Embryonic facial prominence (tissue), 1 donor: ENCODE measurements at regions not wholly inside any gene's neighbourhood (a gene's known extent, or its start where the extent isn't known, plus 50 kb on each side); places are given as distances from the start of the nearest gene placed in this dataset.
A peak's percentile ranks its signal among the peaks of the same experiment; 100 is the strongest.
"Not testable (repeated sequence)": the region's sequence is repeated elsewhere in the genome, so short reads cannot be mapped to it uniquely, and the experiment has no call there.

ENCODE experiments used
- DNase-seq: peaks from one replicate; pipeline ENCODE4 v3.0.0-alpha.2; 2016; ENCODE audit errors: extremely low spot score

DNA sequence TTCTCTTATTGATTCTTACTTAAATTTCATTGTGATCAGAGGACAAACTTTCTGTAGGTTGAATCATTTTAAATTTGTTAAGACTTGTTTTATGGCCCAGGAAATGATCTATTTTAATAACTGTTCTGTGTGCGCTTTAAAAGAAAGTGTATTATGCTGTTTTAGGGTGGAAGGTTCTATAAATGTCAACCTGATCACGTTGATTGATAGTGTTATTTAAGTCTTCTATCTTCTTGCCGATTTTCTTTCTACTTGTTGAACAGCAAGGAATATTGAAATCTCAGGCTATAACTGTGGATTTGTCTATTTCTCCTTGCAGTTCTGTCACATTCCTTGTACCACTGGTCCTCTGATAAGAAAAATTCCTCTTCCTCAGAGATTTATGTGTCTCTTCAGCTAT is 112.7 kb downstream of the TANC2 start:
- no peak for DNase-seq

DNA sequence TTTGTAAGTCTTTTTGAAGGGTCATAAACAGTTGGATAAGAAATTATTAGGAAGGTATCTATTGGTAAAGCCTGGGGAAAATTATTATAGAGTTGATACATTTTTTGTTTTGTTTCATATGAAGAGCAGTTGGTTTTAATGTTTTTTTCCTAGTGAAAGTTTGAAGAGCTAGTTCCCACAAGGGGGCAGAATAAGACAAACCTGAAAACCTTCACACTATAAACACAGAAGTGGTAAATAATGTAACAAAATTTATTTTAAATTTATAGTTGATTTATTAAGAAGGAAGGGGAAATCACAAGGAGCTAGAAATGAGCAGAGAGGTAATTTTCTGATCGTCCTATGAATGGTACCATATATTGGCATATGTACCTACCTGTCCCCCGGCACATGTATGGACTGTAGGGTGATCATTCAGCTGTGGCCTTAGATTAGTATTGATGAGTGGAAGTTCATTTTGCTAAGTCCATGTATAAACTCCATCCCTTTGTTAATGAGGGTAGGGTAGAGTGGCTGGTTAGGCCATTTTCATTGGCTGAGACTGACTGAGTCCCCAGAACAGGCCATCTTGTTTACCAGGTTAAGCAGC is 116.3 kb downstream of the TANC2 start:
- no peak for DNase-seq

- no peak for DNase-seq
These were observed 116.9 kb downstream of the TANC2 start for GRCh38 chr17:63082952-63083351.

DNA sequence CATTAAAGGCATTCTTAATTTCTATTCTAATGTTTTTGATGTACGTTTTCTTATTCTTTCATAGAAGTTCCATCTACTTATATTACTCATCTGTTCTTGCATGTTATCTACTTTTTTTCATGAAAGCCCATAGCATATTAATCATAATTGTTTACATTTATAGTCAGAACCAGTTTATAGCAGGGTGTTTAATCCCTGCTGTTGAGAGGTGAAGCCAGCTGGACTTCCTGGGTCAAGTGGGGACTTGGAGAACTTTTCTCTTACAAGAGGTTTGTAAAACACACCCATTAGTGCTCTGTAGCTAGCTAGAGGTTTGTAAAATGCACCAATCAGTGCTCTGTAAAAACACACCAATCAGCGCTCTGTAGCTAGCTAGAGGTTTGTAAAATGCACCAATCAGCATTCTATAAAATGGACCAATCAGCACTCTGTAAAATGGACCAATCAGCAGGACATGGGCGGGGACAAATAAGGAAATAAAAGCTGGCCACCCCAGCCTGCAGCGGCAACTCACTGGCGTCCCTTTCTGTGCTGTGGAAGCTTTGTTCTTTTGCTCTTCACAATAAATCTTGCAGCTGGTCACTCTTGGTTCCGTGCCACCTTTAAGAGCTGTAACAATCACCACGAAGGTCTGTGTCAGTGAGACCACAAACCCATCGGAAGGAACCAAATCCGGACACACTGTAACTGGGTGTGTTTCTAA is 120.6 kb downstream of the TANC2 start:
- no peak for DNase-seq

- DNase-seq, result not testable (repeated sequence)
These were observed 124.5 kb downstream of the TANC2 start for GRCh38 chr17:63090358-63091114.

GRCh38 chr17:63091909-63092308 is 125.9 kb downstream of the TANC2 start:
- DNase-seq, result not testable (repeated sequence)

- DNase-seq, result no peak
These were observed 128.6 kb downstream of the TANC2 start for GRCh38 chr17:63094631-63095030.

DNA sequence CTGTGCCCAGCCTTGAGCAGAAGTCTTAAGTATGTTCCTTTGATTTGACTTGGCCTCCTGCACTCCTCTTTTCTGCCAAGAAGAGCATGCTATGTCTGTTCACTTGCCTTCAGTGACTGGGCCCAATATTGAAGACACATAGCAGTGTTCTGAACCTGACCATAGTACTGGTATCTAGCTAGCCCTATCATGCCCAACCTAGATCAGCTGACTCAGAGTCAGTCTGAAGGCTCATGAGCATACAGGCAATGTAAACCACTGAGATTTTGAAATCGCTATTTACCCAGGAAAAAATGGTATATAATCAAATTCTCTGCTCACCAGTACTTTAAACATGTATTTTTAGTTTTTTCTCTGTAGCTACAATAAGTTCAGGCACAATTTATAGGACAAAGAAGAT is 129.4 kb downstream of the TANC2 start:
- no peak for DNase-seq

DNA sequence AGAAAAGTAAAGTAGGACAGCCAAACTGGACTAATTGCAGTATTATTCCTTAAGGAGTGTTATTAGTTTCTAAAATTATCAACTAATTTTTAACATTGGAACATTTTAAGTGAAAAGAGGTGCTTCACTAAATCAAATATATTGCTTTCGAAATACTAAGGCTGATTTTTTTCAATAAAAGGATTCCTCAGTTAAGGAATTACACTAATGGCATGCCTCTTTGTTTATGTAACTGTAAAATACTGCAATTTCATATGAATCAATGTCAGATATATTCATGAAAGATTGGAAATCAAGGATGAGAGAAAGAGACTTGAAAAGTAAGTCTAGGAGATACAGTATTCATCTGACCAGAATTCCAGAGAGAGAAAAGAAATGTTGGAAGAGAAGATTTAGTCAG is 129.8 kb downstream of the TANC2 start:
- DNase-seq, result no peak

GRCh38 chr17:63096426-63096825 is 130.4 kb downstream of the TANC2 start:
- no peak for DNase-seq

- no peak for DNase-seq
These were observed 133.4 kb downstream of the TANC2 start for GRCh38 chr17:63099425-63099824.

- no peak for DNase-seq
These were observed 136.0 kb downstream of the TANC2 start for GRCh38 chr17:63102034-63102433.

- no peak for DNase-seq
These were observed 140.0 kb downstream of the TANC2 start for GRCh38 chr17:63106050-63106449.

DNA sequence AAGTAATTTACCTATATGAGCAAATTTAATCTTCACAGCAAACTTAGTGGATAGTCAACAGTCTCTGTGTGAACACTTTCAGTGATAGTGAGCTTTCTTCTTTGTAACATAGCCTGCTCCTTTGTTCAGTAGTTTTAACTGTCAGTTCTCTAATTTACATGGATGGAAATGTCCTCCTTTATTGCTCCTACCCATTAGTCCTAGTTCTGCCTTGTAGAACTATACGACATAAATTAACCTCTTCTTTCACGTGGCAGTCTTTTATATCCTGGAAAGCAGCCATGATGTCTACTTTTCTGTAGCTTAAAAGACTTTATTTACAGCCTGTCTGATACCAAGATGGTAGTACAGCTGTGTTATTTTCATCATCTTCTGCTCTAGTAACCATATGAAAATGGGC is 143.6 kb downstream of the TANC2 start:
- DNase-seq, result no peak

DNA sequence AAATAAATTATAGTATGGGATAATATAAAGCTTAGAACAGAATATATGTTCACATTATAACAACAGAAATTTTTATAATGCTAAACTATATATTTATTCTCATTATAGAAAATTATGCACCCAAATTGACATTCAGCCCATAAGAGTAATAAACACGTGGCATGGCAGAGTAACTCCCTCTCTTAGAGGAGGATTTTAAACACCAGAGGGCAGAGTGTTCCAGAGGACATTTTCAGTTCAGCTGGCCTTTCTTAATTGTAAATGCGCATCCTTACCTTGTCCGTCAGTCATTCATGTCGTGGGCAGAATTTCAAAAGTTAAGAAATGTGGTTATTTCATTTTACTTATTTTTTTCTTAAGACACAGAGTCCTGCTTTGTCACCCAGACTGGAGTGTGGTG is 147.1 kb downstream of the TANC2 start:
- no peak for DNase-seq

DNA sequence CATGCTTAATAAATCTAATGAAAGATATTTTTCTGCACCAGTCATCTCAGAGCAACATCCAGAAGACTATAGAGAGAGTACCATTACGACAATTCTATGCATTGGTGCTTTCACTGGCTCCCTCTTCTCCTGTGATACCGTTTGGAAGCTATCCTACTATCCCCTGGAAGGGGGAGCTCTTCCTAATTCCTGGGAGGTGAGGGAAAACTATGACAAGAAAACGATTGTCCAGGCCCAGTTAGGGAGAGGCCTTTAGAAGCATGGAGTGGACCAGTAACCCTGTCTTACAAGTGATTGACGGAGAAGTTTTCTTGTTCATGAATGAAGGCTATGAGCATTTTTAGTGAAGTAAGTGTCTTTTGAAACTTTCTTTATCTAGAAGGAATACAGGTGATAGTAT is 150.2 kb downstream of the TANC2 start:
- no peak for DNase-seq

DNA sequence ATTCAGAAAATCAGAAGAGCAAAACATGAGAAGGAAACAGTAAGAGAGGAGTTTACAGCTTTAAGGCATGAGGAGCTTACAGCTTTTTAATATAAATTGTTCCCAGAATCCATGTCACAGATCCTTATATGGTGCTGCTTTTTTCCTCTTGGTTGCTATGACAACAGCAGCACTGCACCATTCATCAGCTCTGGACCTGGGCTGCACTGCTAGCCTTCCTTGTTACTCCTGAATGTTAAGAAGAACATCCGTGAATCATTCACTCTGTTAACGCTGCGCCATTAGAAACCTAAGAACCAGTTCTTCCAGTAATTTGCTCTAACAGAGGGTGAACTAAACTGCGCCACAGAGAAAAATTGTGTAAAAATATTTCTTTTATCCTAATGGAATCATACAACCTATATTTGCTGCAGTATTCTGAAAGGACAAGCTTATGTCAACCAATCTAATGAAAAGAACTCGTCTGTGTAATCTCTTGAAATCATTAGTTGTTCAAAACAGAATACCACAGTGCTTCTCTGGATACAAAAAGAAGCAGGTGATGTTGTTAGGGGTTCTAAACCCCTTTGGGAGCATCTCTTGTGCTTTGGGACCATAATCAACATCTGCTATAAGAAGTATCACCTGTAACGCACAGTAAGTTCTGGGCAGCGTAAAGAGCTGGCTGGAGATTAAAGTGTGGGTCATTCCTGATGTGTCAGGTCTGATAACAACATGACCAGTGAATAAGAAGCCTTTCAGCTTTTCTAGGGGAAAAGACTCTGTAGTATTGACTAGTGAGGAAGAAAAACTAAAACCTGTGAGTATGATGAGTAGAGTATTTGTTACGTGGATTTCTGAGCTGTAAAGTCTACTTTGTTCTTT is 151.2 kb downstream of the TANC2 start:
- DNase-seq, result peak; percentile 47

- no peak for DNase-seq
These were observed 154.4 kb downstream of the TANC2 start for GRCh38 chr17:63120406-63120805.

- no peak for DNase-seq
These were observed 158.5 kb downstream of the TANC2 start for GRCh38 chr17:63124536-63124935.

GRCh38 chr17:63124958-63125357 is 158.9 kb downstream of the TANC2 start:
- DNase-seq, result no peak

- DNase-seq, result no peak
These were observed 160.0 kb downstream of the TANC2 start for GRCh38 chr17:63125987-63126386.

- no peak for DNase-seq
These were observed 160.6 kb downstream of the TANC2 start for GRCh38 chr17:63126607-63127006.
